H1 (cell line): ENCODE measurements at regions not wholly inside any gene's neighbourhood (a gene's known extent, or its start where the extent isn't known, plus 50 kb on each side); places are given as distances from the start of the nearest gene placed in this dataset.

Experiments used
- BCL11A ChIP-seq, 2 experiments: IDR thresholded peaks; one replicate each; pipeline ENCODE4 v1.6.1; 2011; ENCODE audit warnings: low read depth in 2 of 2, low read length in 2 of 2, mild to moderate bottlenecking in 2 of 2
- CBX5 ChIP-seq: fragments of 300-800, 300-1000 bp; sonication (generic); IDR thresholded peaks from 2 replicates; pipeline ENCODE4 v1.7.1; 2016; ENCODE audit warnings: antibody characterized with exemption, low read length, low read depth
- SAP30 ChIP-seq: fragments of 300-600 bp; sonication (generic); IDR thresholded peaks from 2 replicates; pipeline ENCODE4 v1.7.1; 2012; ENCODE audit warnings: low read length, moderate library complexity, mild to moderate bottlenecking, inconsistent platforms; ENCODE audit not compliant: insufficient read depth, insufficient replicate concordance
- TF ChIP-seq, protein P1 (sequence below): fragments of 300-600 bp; sonication (generic); IDR thresholded peaks from 2 replicates; pipeline ENCODE4 v1.7.1; 2012; ENCODE audit warnings: low read length, moderate library complexity, mild to moderate bottlenecking, inconsistent platforms; ENCODE audit not compliant: insufficient replicate concordance

DNA sequence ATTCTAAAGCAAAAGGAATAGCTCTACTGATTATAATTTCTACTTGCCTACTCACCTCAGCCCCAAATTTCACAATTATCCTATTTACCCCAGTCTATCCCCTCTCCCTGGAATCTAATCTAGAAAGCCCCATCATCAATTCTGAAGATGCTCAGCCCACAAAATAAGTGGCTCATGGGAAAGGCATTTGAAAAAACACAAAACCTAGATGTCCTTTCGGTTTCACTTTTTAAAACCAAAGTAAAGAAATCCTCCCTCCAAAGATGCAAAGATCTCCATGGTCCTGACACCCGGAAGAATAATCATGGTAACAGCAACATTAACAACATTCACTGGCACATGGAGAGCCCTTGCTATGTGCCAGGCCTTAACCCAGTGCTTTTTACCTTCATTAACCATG lies 224.8 kb downstream of the FGFR2 start (continued):
- TF ChIP-seq, protein P1, sequence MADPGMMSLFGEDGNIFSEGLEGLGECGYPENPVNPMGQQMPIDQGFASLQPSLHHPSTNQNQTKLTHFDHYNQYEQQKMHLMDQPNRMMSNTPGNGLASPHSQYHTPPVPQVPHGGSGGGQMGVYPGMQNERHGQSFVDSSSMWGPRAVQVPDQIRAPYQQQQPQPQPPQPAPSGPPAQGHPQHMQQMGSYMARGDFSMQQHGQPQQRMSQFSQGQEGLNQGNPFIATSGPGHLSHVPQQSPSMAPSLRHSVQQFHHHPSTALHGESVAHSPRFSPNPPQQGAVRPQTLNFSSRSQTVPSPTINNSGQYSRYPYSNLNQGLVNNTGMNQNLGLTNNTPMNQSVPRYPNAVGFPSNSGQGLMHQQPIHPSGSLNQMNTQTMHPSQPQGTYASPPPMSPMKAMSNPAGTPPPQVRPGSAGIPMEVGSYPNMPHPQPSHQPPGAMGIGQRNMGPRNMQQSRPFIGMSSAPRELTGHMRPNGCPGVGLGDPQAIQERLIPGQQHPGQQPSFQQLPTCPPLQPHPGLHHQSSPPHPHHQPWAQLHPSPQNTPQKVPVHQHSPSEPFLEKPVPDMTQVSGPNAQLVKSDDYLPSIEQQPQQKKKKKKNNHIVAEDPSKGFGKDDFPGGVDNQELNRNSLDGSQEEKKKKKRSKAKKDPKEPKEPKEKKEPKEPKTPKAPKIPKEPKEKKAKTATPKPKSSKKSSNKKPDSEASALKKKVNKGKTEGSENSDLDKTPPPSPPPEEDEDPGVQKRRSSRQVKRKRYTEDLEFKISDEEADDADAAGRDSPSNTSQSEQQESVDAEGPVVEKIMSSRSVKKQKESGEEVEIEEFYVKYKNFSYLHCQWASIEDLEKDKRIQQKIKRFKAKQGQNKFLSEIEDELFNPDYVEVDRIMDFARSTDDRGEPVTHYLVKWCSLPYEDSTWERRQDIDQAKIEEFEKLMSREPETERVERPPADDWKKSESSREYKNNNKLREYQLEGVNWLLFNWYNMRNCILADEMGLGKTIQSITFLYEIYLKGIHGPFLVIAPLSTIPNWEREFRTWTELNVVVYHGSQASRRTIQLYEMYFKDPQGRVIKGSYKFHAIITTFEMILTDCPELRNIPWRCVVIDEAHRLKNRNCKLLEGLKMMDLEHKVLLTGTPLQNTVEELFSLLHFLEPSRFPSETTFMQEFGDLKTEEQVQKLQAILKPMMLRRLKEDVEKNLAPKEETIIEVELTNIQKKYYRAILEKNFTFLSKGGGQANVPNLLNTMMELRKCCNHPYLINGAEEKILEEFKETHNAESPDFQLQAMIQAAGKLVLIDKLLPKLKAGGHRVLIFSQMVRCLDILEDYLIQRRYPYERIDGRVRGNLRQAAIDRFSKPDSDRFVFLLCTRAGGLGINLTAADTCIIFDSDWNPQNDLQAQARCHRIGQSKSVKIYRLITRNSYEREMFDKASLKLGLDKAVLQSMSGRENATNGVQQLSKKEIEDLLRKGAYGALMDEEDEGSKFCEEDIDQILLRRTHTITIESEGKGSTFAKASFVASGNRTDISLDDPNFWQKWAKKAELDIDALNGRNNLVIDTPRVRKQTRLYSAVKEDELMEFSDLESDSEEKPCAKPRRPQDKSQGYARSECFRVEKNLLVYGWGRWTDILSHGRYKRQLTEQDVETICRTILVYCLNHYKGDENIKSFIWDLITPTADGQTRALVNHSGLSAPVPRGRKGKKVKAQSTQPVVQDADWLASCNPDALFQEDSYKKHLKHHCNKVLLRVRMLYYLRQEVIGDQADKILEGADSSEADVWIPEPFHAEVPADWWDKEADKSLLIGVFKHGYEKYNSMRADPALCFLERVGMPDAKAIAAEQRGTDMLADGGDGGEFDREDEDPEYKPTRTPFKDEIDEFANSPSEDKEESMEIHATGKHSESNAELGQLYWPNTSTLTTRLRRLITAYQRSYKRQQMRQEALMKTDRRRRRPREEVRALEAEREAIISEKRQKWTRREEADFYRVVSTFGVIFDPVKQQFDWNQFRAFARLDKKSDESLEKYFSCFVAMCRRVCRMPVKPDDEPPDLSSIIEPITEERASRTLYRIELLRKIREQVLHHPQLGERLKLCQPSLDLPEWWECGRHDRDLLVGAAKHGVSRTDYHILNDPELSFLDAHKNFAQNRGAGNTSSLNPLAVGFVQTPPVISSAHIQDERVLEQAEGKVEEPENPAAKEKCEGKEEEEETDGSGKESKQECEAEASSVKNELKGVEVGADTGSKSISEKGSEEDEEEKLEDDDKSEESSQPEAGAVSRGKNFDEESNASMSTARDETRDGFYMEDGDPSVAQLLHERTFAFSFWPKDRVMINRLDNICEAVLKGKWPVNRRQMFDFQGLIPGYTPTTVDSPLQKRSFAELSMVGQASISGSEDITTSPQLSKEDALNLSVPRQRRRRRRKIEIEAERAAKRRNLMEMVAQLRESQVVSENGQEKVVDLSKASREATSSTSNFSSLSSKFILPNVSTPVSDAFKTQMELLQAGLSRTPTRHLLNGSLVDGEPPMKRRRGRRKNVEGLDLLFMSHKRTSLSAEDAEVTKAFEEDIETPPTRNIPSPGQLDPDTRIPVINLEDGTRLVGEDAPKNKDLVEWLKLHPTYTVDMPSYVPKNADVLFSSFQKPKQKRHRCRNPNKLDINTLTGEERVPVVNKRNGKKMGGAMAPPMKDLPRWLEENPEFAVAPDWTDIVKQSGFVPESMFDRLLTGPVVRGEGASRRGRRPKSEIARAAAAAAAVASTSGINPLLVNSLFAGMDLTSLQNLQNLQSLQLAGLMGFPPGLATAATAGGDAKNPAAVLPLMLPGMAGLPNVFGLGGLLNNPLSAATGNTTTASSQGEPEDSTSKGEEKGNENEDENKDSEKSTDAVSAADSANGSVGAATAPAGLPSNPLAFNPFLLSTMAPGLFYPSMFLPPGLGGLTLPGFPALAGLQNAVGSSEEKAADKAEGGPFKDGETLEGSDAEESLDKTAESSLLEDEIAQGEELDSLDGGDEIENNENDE: no peak
- TF ChIP-seq BCL11A (IDR thresholded peaks at IDR 0.05; ENCODE audit: low read depth in 2 of 2, low read length in 2 of 2) (no peak), CBX5 (no peak), SAP30 (no peak)
